ENCODE measurements at regions not wholly inside any gene's neighbourhood (a gene's known extent, or its start where the extent isn't known, plus 50 kb on each side); places are given as distances from the start of the nearest gene placed in this dataset.

GRCh38 chr7:45389073-45389872, 184.9 kb upstream of the ADCY1 start:
- H3K9me3 ChIP-seq (ENCODE audit: control insufficient read depth in 1 of 2, insufficient read depth in 1 of 2, low read depth in 1 of 2, low read length in 2 of 2): no peaks in the 10 kb centered on the region
- ATAC-seq: no peak
- peaks cover 15% of the 10 kb centered on the region; the same call in 1 of the 2 replicates for H3K27me3 ChIP-seq (ENCODE audit: insufficient read depth, low read length)
- TF ChIP-seq, protein P1, sequence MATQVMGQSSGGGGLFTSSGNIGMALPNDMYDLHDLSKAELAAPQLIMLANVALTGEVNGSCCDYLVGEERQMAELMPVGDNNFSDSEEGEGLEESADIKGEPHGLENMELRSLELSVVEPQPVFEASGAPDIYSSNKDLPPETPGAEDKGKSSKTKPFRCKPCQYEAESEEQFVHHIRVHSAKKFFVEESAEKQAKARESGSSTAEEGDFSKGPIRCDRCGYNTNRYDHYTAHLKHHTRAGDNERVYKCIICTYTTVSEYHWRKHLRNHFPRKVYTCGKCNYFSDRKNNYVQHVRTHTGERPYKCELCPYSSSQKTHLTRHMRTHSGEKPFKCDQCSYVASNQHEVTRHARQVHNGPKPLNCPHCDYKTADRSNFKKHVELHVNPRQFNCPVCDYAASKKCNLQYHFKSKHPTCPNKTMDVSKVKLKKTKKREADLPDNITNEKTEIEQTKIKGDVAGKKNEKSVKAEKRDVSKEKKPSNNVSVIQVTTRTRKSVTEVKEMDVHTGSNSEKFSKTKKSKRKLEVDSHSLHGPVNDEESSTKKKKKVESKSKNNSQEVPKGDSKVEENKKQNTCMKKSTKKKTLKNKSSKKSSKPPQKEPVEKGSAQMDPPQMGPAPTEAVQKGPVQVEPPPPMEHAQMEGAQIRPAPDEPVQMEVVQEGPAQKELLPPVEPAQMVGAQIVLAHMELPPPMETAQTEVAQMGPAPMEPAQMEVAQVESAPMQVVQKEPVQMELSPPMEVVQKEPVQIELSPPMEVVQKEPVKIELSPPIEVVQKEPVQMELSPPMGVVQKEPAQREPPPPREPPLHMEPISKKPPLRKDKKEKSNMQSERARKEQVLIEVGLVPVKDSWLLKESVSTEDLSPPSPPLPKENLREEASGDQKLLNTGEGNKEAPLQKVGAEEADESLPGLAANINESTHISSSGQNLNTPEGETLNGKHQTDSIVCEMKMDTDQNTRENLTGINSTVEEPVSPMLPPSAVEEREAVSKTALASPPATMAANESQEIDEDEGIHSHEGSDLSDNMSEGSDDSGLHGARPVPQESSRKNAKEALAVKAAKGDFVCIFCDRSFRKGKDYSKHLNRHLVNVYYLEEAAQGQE (IDR thresholded peaks at IDR 0.05; ENCODE audit: low read depth): no peak
- TF ChIP-seq RAD21 (IDR thresholded peaks at IDR 0.05; ENCODE audit: low read depth) (no peak), POLR2AphosphoS5 (IDR thresholded peaks at IDR 0.05; ENCODE audit: low read depth, low read length) (no peak), SIN3A (IDR thresholded peaks at IDR 0.05; ENCODE audit: low read depth) (no peak), YY1 (IDR thresholded peaks at IDR 0.05; ENCODE audit: extremely low read depth, insufficient replicate concordance, low read depth, low read length) (no peak), ZNF274 (IDR thresholded peaks at IDR 0.05; ENCODE audit: low read depth, low read length) (no peak), SP1 (IDR thresholded peaks at IDR 0.05; ENCODE audit: low read depth) (no peak), ZFX (IDR thresholded peaks at IDR 0.05) (no peak), ELF1 (IDR thresholded peaks at IDR 0.05; ENCODE audit: borderline replicate concordance, low read depth) (no peak)
- TF ChIP-seq, protein P2, sequence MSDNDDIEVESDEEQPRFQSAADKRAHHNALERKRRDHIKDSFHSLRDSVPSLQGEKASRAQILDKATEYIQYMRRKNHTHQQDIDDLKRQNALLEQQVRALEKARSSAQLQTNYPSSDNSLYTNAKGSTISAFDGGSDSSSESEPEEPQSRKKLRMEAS (IDR thresholded peaks at IDR 0.05): no peak
- TF ChIP-seq, protein P3, sequence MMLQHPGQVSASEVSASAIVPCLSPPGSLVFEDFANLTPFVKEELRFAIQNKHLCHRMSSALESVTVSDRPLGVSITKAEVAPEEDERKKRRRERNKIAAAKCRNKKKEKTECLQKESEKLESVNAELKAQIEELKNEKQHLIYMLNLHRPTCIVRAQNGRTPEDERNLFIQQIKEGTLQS (IDR thresholded peaks at IDR 0.05): no peak
- TF ChIP-seq, protein P4, sequence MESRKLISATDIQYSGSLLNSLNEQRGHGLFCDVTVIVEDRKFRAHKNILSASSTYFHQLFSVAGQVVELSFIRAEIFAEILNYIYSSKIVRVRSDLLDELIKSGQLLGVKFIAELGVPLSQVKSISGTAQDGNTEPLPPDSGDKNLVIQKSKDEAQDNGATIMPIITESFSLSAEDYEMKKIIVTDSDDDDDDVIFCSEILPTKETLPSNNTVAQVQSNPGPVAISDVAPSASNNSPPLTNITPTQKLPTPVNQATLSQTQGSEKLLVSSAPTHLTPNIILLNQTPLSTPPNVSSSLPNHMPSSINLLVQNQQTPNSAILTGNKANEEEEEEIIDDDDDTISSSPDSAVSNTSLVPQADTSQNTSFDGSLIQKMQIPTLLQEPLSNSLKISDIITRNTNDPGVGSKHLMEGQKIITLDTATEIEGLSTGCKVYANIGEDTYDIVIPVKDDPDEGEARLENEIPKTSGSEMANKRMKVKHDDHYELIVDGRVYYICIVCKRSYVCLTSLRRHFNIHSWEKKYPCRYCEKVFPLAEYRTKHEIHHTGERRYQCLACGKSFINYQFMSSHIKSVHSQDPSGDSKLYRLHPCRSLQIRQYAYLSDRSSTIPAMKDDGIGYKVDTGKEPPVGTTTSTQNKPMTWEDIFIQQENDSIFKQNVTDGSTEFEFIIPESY (IDR thresholded peaks at IDR 0.05; ENCODE audit: extremely low read depth, insufficient replicate concordance, low read length): no peak
- ChIA-PET RAD21 (ENCODE audit: low non-redundant PET in 1 of 2, low total read pairs in 2 of 2, uncharacterized antibody in 2 of 2, unreplicated experiment in 2 of 2) (no interaction called here), POLR2A (no interaction called here), CTCF (no interaction called here)
- H3K27ac ChIP-seq (ENCODE audit: low read depth, low read length): no peak overlapping the region
- no peak overlapping the region for H3K4me2 ChIP-seq (ENCODE audit: low read length)
- no peak overlapping the region for H3K4me3 ChIP-seq (replicated peaks in 1 of 2; ENCODE audit: low read depth in 1 of 2, low read length in 2 of 2)
- DNase-seq (ENCODE audit: low read depth, low spot score): no peak
- H3K9ac ChIP-seq (ENCODE audit: low read length): no peak overlapping the region
- H3K4me1 ChIP-seq (ENCODE audit: control insufficient read depth in 1 of 2, insufficient read depth in 2 of 2, low read length in 2 of 2): no peaks in the 10 kb centered on the region
- H3K36me3 ChIP-seq (ENCODE audit: control insufficient read depth in 1 of 2, insufficient read depth in 2 of 2, low read length in 2 of 2): no peaks in the 10 kb centered on the region
- no peaks in the 10 kb centered on the region for H3K9me2 ChIP-seq (ENCODE audit: insufficient read depth)
- no peaks in the 10 kb centered on the region for H4K20me1 ChIP-seq (ENCODE audit: insufficient read depth)
- no peak overlapping the region for H2AFZ ChIP-seq (ENCODE audit: low read depth, low read length, poor library complexity, severe bottlenecking)
- intact Hi-C loops (cut with micrococcal nuclease): no loop called here
- H3K79me2 ChIP-seq (ENCODE audit: insufficient read depth, low read length): no peaks in the 10 kb centered on the region
- BruUV-seq (replicated peaks): no TSS peak

Measured in HCT116 (cell line).